Thyroid gland (tissue), 4 donors: ENCODE measurements at regions not wholly inside any gene's neighbourhood (a gene's known extent, or its start where the extent isn't known, plus 50 kb on each side); places are given as distances from the start of the nearest gene placed in this dataset.

Experiments used
- CTCF ChIP-seq, 6 experiments: fragments of 200-600 bp in 3 of 6; fragments of 450-650 bp in 3 of 6; sonication (generic) in 3 of 6; IDR thresholded peaks; one replicate each; pipeline ENCODE4 v1.5.1; 2016 to 2019; ENCODE audit warnings: antibody characterized with exemption in 6 of 6, mild to moderate bottlenecking in 2 of 6, inconsistent platforms in 1 of 6, moderate library complexity in 1 of 6
- POLR2A ChIP-seq, 2 donors: fragments of 450-650 bp; IDR thresholded peaks; one replicate each; pipeline ENCODE4 v1.6.1; 2017; ENCODE audit warnings: antibody characterized with exemption in 2 of 2, mild to moderate bottlenecking in 2 of 2, moderate library complexity in 1 of 2

- no peak for TF ChIP-seq CTCF (IDR thresholded peaks at IDR 0.05)
- no peak for TF ChIP-seq POLR2A (IDR thresholded peaks at IDR 0.05)
Observed at GRCh38 chr6:11357285-11357684, 124.8 kb upstream of the NEDD9 start.
